Activated CD8-positive, alpha-beta memory T cell treated with anti-CD3 and anti-CD28 coated beads for 48 hours (primary cell): ENCODE measurements at regions not wholly inside any gene's neighbourhood (a gene's known extent, or its start where the extent isn't known, plus 50 kb on each side); places are given as distances from the start of the nearest gene placed in this dataset.
"Not testable (repeated sequence)": the region's sequence is repeated elsewhere in the genome, so short reads cannot be mapped to it uniquely, and the experiment has no call there.

Source experiments
- DNase-seq, 3 experiments: peaks; one replicate each; pipeline ENCODE4 v3.0.0-alpha.2; 2020; ENCODE audit warnings: low read depth in 2 of 3, low spot score in 2 of 3

DNA sequence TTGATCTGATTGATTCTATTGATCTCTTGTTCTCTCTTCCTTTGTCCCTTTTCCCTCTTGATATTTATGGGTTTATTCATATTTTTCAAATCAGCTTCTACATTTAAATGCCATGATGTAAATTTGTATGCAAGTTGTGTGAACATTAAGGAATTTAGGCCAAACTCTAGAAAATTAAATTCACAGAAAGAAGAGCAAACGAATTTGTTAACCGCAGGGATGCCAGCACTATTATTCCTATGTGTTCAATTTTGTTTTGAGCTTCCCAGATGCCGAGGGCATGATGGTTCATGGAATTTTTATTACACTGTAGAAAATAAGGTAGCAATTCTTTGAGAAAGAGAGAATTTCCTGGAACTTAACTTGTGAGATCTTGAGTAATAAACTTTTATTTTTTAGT lies 220.9 kb downstream of the BUB3 start:
- DNase-seq, result no peak

DNA sequence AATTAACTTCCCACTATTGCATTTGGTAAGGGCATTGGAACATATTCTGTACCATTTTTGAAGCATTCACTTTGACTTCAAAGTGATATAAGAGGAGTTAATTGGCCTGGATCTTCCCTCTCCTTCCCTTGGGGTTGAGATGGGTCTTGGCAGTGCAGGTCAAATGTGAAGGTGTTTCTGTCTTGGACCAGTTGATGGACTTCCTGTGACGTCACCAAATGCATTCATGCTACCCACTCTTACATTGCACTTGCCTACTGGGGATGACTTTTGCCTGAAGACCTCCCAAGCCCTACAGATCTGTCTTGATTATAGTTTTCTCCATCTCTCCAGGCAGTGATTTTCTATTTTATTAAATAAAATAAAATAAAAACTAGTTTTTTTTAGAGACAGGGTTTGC lies 221.5 kb downstream of the BUB3 start:
- DNase-seq, result no peak

GRCh38 chr10:123377883-123378282 lies 223.7 kb downstream of the BUB3 start:
- DNase-seq, result no peak

GRCh38 chr10:123378302-123378701 lies 224.1 kb downstream of the BUB3 start:
- no peak for DNase-seq

DNA sequence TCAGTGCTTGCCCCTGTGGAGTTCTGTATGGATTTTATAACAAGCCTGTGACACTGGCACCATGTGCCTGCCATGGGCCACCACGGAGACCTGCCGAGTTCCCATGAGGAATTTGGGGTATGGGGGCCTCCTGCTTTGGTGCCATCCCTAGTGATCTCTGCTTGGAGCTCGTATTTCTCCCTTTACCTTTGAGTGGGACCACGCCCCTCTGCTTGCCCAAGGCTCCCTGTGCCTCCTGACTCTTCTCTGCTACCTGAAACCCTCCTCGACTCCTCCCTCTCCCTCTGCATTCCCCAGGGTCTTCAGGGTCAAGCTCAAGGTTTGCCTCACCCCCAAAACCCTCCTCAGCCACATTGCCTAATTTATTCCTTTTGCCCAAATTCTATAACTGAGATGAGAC lies 225.0 kb downstream of the BUB3 start:
- DNase-seq, result no peak

- no peak for DNase-seq
These were observed 226.4 kb downstream of the BUB3 start for GRCh38 chr10:123380491-123381085.

- DNase-seq, result no peak
These were observed 227.0 kb downstream of the BUB3 start for GRCh38 chr10:123381224-123381623.

DNA sequence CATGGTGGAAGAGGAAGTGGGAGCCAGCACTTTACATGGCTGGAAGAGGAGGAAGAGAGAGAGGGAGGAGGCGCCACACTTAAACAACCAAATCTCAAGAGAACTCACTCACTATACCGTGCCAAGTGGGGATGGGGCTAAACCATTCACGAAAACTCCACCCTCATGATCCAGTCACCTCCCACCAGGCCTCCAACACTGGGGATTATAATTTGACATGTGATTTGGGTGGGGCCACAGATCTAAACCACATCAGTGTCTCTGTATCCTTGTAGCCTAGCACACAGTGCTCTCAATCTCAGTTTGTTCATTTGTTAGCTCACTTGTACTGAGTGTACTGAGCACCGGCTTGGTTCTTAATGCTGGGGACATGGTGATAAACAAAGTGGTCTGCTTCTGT lies 228.3 kb downstream of the BUB3 start:
- DNase-seq, result no peak

- no peak for DNase-seq
These were observed 231.4 kb downstream of the BUB3 start for GRCh38 chr10:123385508-123386080.

DNA sequence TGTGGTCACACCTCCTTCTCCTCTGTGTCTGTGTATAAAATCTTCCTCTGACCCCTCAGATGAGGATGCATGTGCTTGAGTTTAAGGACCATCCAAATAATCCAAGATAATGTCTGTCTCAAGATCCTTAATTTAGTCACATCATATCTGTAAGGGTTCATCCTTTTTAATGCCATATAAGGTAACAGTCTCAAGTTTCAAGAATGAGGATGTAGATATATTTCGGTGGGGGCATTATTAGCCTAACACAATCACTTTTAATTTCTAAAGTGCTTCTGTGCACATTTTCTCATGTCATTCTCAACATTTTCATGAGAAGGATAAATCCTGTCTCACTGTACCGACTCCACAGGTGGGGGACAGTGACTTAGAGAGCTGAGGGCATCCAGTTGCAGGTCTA lies 235.3 kb downstream of the BUB3 start:
- DNase-seq, result no peak

DNA sequence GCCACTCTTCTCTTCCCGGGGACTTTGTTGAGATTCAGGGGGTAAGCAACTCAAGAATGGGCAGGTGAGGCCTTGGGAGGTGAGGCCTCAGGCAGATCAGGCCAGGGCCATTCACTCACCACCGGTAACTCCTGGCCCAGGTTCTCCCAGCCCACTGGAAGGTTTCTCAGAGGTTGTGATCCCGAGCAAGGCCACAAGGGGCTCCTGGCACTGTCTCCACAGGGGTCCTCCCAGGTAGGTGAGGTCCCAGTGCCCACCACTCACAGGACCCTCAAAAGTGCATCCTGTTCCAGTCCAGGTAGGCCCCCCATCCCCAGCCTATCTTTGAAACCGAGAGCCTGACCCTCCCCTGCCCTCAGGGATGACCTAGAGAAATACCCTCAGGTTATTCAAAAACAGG lies 236.1 kb downstream of the BUB3 start:
- DNase-seq, result no peak

DNA sequence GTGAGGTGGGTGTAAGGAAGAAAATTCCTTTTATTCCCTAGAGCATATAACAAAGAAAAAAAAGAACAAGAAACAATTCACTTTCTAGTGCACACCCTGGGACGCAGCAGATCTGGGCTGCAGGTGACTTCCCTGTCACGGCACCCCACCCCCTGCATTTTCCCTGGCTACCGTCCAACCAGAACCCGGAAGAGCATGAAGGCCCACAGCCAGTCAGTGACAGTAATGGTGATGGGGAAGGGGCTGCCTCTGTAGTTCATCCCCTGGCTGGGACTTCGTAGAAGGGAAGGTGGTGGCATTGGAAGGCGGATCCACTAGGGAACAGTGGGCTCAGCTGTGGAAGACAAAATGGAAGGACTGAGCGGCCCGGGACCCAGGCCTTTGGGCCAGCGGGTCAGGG lies 236.7 kb downstream of the BUB3 start:
- DNase-seq, result no peak

DNA sequence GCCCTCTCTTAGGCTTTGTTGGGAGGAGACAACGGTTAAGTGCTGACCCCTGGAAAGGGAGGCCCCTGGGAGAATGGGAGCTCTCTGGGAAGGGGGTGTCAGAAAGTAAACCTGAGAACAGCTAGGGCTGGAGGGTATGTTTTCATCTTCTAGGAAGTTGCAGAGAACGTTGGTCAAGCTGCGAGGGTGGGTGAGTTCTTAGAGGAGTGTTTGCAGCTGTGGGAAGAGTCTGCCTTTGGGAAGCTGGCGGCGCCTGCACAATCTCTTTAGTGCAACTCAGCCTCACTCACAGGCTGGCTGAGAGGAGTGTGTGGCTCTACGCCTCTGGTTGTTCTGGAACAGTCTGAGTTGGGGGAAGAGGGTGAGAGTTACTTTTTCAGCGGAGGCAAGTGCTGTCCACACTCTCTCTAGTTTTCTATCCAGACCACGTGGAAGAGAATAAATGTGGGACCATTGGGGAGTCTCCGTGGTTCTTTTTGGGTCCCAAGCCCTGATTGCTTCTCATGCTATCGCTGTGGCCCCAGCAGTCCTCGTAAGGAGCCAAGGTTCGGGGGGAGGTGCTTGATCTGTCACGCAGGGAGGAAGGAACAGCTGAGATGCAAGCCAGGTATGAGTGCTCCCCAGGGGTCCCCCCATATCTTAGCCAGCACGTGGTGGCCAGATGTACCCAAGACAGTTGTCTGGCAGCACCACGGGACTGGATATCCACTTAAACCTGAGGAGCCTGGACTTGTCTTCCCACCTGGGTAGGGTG lies 237.2 kb downstream of the BUB3 start:
- no peak for DNase-seq

DNA sequence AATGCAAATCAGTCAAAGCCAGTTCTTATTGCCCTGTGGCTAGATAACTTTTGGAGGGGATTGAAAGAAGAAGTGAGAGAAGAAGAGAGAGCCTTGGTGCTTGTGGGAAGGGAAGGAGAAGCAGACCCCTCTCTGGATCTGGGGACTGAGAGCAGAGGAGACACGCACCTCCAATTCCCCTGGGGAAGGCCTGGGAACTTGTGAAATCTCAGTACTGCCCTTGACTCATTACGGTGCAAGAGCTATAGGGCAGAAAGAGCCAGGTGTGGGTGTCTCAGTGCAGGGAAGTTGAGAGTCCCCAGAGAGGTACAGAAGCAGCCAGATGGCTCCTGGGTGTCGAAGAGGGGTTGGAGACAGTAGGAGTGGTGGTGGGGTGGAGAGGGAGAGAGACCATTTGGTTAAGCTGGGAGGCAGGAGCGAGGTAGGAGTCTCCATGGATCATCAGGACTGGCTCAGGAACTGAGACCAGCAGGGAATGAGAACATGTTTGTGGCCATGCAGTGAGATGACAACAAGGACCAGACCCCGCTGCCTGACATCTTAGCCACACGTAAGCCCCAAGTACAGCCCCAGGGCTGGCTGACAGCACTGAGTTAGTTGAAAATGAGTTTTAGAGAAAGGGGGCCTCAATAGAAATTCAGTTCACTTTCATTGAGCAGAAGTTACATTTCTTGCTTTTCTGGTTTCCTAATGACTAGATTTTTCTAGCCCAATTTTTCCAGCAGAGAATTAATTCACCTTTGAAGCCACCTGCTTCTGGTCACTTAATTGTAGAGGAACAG lies 238.2 kb downstream of the BUB3 start:
- no peak for DNase-seq

DNA sequence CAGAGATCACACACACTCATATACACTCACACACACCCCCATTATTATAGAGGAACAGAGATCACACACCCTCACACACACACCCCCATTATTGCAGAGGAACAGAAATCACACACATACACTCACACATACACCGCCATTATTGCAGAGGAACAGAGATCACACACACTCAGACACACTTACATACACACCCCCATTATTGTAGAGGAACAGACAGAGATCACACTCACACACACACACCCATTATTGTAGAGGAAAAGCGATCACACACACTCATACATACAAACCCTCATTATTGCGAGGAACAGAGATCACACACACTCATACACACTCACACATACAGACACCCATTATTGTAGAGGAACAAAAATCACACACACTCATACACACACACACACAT lies 239.0 kb downstream of the BUB3 start:
- DNase-seq, result no peak

DNA sequence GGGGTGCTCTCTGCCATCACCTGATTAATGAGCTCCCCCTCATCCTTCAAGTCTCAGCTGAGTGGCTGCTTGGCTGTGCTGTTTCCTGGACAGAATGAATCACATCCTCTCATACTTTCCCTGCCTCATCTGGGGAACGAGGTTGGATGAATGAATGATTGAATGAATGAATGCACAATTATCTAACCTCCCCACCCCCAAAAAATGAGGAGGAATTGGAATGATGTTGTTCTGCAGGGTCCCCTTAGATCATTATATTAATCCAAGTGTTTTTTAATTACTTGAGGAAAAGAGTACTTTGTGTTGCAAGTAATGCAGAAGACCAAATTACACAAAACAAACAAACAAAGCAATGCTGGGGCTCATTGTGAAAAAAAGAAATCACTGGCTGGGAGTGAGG lies 240.2 kb downstream of the BUB3 start:
- no peak for DNase-seq

- DNase-seq, result not testable (repeated sequence)
These were observed 241.0 kb downstream of the BUB3 start for GRCh38 chr10:123395234-123395633.

GRCh38 chr10:123395906-123396305 lies 241.7 kb downstream of the BUB3 start:
- DNase-seq, result no peak

- DNase-seq, result no peak
These were observed 244.0 kb downstream of the BUB3 start for GRCh38 chr10:123398180-123398591.

- no peak for DNase-seq
These were observed 244.6 kb downstream of the BUB3 start for GRCh38 chr10:123398756-123399155.

- DNase-seq, result no peak
These were observed 245.2 kb downstream of the BUB3 start for GRCh38 chr10:123399276-123399839.

DNA sequence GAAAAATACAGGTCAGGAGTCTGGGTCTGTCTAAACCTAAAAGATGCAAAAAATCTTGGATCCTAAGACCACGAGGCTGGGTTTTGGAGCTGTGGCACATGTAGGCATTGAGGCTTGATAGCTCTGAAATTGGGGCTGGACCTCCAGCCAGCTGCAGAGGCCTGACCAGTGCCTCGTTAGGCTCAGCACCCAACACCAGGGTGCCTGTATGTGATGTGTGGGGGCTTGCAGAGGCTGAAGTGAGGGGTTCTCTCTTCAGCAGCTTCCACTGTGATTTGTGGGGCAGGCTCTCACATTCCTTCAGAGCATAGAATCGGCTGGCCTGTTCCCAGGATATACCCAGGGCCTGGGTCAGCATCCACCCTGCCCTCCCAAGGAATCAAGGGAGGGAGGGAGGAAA lies 247.8 kb downstream of the BUB3 start:
- DNase-seq, result no peak
